Uterus (tissue), 2 donors: ENCODE measurements at regions not wholly inside any gene's neighbourhood (a gene's known extent, or its start where the extent isn't known, plus 50 kb on each side); places are given as distances from the start of the nearest gene placed in this dataset.

Experiments
- POLR2A ChIP-seq, 2 donors: fragments of 450-650 bp; IDR thresholded peaks; one replicate each; pipeline ENCODE4 v1.6.1; 2016; ENCODE audit warnings: antibody characterized with exemption in 2 of 2, mild to moderate bottlenecking in 1 of 2, moderate library complexity in 1 of 2
- TF ChIP-seq, protein P1 (sequence below), 4 experiments: fragments of 200-600 bp in 2 of 4; fragments of 450-650 bp in 2 of 4; sonication (generic) in 2 of 4; IDR thresholded peaks; one replicate each; pipeline ENCODE4 v1.5.1; 2016 to 2019; ENCODE audit warnings: antibody characterized with exemption in 4 of 4, mild to moderate bottlenecking in 2 of 4, moderate library complexity in 1 of 4

DNA sequence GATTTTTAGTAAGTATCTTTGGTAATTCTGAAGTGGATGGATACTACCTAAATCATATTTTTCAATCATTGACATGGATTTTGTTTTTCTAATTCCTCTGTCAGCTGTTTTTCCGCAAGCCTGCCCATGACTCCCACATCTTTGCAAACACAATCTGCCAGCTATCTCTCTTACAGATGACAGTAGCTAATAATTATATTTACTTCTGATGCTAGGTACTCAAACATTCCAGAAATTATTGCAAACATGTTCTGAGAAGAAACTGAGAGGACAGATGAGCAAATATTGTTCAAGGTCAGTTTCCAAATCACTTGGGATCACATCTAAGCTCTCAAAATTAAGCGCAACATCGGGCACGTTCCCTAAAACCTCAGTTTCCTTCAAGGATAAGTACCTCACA lies 270.0 kb upstream of the CDH19 start:
- TF ChIP-seq, protein P1, sequence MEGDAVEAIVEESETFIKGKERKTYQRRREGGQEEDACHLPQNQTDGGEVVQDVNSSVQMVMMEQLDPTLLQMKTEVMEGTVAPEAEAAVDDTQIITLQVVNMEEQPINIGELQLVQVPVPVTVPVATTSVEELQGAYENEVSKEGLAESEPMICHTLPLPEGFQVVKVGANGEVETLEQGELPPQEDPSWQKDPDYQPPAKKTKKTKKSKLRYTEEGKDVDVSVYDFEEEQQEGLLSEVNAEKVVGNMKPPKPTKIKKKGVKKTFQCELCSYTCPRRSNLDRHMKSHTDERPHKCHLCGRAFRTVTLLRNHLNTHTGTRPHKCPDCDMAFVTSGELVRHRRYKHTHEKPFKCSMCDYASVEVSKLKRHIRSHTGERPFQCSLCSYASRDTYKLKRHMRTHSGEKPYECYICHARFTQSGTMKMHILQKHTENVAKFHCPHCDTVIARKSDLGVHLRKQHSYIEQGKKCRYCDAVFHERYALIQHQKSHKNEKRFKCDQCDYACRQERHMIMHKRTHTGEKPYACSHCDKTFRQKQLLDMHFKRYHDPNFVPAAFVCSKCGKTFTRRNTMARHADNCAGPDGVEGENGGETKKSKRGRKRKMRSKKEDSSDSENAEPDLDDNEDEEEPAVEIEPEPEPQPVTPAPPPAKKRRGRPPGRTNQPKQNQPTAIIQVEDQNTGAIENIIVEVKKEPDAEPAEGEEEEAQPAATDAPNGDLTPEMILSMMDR (IDR thresholded peaks at IDR 0.05) = no peak
- TF ChIP-seq POLR2A (IDR thresholded peaks at IDR 0.05) = no peak
